Ovary (tissue), 3 donors: ENCODE measurements at regions not wholly inside any gene's neighbourhood (a gene's known extent, or its start where the extent isn't known, plus 50 kb on each side); places are given as distances from the start of the nearest gene placed in this dataset.

Experiments
- CTCF ChIP-seq, 3 donors: fragments of 450-650 bp in 2 of 3; fragments of 200-600 bp in 1 of 3; IDR thresholded peaks; one replicate each; pipeline versions ENCODE4 v1.5.1 to v1.8.0; 2016 to 2022; ENCODE audit warnings: antibody characterized with exemption in 3 of 3, mild to moderate bottlenecking in 1 of 3
- EP300 ChIP-seq: sonication (generic); formaldehyde crosslinking; IDR thresholded peaks from one replicate; pipeline ENCODE4 v1.6.1; 2017; ENCODE audit warnings: antibody characterized with exemption
- POLR2A ChIP-seq: fragments of 450-650 bp; IDR thresholded peaks from one replicate; pipeline ENCODE4 v1.6.1; 2017; ENCODE audit warnings: antibody characterized with exemption, mild to moderate bottlenecking, moderate library complexity
- donor health status: DM: no; HTN: no; CAD: no.

GRCh38 chr6:44043479-44044153 is 83.6 kb downstream of the MRPL14 start:
- TF ChIP-seq POLR2A: no peak
- no peak for TF ChIP-seq CTCF (IDR thresholded peaks at IDR 0.05)
- no peak for TF ChIP-seq EP300
